Gastroesophageal sphincter (tissue), 3 donors: ENCODE measurements at regions not wholly inside any gene's neighbourhood (a gene's known extent, or its start where the extent isn't known, plus 50 kb on each side); places are given as distances from the start of the nearest gene placed in this dataset.

ENCODE experiments used
- POLR2A ChIP-seq, 2 donors: fragments of 450-650 bp; IDR thresholded peaks; one replicate each; pipeline ENCODE4 v1.6.1; 2017; ENCODE audit warnings: antibody characterized with exemption in 2 of 2, mild to moderate bottlenecking in 2 of 2, moderate library complexity in 1 of 2
- TF ChIP-seq, protein P1 (sequence below), 4 experiments: fragments of 200-600 bp in 2 of 4; fragments of 450-650 bp in 2 of 4; sonication (generic) in 1 of 4; IDR thresholded peaks; one replicate each; pipeline ENCODE4 v1.5.1; 2017 to 2019; ENCODE audit warnings: antibody characterized with exemption in 4 of 4, mild to moderate bottlenecking in 2 of 4, moderate library complexity in 2 of 4

DNA sequence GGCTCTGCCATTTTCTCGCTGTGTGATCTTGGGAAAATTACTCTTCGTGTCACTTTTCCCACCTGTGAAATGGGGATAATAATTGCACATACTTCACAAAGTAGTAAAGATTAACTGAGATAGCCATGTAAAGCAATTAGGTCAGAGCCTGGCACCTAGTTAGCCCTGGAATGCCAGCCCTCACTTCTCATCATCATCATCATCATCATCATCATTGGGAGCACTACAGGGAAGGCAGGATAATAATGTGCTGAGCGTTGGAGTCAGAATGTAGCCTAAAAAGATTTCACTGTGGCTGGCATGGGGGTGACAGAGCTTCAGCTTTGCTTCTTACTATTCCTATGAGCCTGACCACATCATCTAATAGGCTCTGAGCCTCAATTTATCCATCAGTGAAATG, 362.6 kb downstream of the TOX3 start:
- TF ChIP-seq POLR2A (IDR thresholded peaks at IDR 0.05), result no peak
- TF ChIP-seq, protein P1, sequence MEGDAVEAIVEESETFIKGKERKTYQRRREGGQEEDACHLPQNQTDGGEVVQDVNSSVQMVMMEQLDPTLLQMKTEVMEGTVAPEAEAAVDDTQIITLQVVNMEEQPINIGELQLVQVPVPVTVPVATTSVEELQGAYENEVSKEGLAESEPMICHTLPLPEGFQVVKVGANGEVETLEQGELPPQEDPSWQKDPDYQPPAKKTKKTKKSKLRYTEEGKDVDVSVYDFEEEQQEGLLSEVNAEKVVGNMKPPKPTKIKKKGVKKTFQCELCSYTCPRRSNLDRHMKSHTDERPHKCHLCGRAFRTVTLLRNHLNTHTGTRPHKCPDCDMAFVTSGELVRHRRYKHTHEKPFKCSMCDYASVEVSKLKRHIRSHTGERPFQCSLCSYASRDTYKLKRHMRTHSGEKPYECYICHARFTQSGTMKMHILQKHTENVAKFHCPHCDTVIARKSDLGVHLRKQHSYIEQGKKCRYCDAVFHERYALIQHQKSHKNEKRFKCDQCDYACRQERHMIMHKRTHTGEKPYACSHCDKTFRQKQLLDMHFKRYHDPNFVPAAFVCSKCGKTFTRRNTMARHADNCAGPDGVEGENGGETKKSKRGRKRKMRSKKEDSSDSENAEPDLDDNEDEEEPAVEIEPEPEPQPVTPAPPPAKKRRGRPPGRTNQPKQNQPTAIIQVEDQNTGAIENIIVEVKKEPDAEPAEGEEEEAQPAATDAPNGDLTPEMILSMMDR (IDR thresholded peaks at IDR 0.05), result no peak
